Peyer's patch (tissue), 4 donors: ENCODE measurements at regions not wholly inside any gene's neighbourhood (a gene's known extent, or its start where the extent isn't known, plus 50 kb on each side); places are given as distances from the start of the nearest gene placed in this dataset.
"Not testable (repeated sequence)": the region's sequence is repeated elsewhere in the genome, so short reads cannot be mapped to it uniquely, and the experiment has no call there.

Experiments used
- DNase-seq, 3 donors: peaks; one replicate each; pipeline ENCODE4 v3.0.0-alpha.2; 2017 to 2019
- H3K27ac ChIP-seq, 4 donors: fragments of 200-600 bp; sonication (generic); one replicate each; pipeline ENCODE4 v1.5.1; 2016 to 2019
- H3K27me3 ChIP-seq, 2 donors: fragments of 200-600 bp; sonication (generic); one replicate each; pipeline ENCODE4 v1.5.1; 2019
- H3K36me3 ChIP-seq, 3 donors: fragments of 200-600 bp; sonication (generic); one replicate each; pipeline ENCODE4 v1.5.1; 2016 to 2019
- H3K4me1 ChIP-seq, 4 donors: fragments of 200-600 bp; sonication (generic); one replicate each; pipeline ENCODE4 v1.5.1; 2016 to 2019
- H3K4me3 ChIP-seq, 4 donors: fragments of 200-600 bp; sonication (generic); 1 replicate in 3 of 4; 2 replicates in 1 of 4; pipeline ENCODE4 v1.5.1; 2016 to 2019; ENCODE audit warnings: mild to moderate bottlenecking in 1 of 4
- H3K9me3 ChIP-seq, 4 donors: fragments of 200-600 bp; sonication (generic); one replicate each; pipeline ENCODE4 v1.5.1; 2016 to 2019; ENCODE audit warnings: mild to moderate bottlenecking in 1 of 4
- CTCF ChIP-seq, 6 experiments: fragments of 450-650 bp in 4 of 6; fragments of 200-600 bp in 2 of 6; sonication (generic) in 1 of 6; IDR thresholded peaks; one replicate each; pipeline ENCODE4 v1.5.1; 2017 to 2019; ENCODE audit warnings: antibody characterized with exemption in 6 of 6, mild to moderate bottlenecking in 3 of 6, moderate library complexity in 1 of 6
- POLR2A ChIP-seq, 2 donors: fragments of 450-650 bp; IDR thresholded peaks; one replicate each; pipeline ENCODE4 v1.5.1; 2017; ENCODE audit warnings: antibody characterized with exemption in 2 of 2, mild to moderate bottlenecking in 2 of 2, moderate library complexity in 2 of 2

DNA sequence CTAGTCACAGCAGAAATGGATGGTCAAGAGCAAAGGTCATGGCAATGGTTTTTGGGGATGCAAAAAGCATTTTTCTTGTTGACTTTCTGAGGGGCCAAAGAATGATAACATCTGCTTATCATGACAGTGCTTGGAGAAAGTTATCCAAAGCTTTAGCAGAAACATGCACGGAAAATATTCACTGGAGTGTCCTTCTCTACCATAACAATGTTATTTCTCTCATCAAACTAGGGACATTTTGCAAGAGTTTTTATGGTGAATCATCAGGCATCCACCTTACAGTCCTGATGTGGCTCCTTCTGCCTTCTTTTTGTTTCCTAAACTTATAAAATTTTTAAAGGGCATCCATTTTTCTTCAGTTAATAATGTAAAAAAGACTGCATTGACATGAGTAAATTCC is 302.3 kb downstream of the HIVEP2 start:
- no peaks in the 10 kb centered on the region for H3K36me3 ChIP-seq
- H3K27ac ChIP-seq: no peak overlapping the region
- no peak overlapping the region for H3K4me3 ChIP-seq
- DNase-seq: no peak
- H3K4me1 ChIP-seq: no peaks in the 10 kb centered on the region
- H3K9me3 ChIP-seq: no peaks in the 10 kb centered on the region
- H3K27me3 ChIP-seq: no peaks in the 10 kb centered on the region
- TF ChIP-seq CTCF (IDR thresholded peaks at IDR 0.05) (no peak), POLR2A (IDR thresholded peaks at IDR 0.05) (no peak)

DNA sequence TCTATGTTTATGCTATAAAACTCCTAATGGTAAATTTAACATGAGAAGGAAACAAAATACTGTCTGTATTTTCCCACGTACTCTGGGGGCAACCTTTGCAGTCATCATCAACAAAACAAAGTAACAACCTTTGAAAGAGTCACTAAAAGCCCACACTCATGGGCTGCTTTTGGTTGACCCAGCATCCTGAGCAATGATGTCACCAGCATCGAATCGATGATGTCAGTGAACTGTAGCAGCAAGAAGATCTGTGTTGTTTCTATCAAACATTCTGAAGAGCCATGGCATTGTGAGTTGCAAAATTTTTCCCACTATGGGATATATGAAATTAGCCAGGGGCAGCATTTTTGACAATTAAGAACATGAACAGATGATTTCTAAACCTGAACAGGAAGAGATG is 300.1 kb downstream of the HIVEP2 start:
- Histone ChIP-seq H3K36me3 (no peaks in the 10 kb centered on the region), H3K27me3 (no peaks in the 10 kb centered on the region), H3K9me3 (no peaks in the 10 kb centered on the region), H3K27ac (no peak overlapping the region), H3K4me1 (no peaks in the 10 kb centered on the region), H3K4me3 (no peak overlapping the region)
- no peak for TF ChIP-seq POLR2A (IDR thresholded peaks at IDR 0.05)
- TF ChIP-seq CTCF (IDR thresholded peaks at IDR 0.05): no peak
- DNase-seq: no peak

DNA sequence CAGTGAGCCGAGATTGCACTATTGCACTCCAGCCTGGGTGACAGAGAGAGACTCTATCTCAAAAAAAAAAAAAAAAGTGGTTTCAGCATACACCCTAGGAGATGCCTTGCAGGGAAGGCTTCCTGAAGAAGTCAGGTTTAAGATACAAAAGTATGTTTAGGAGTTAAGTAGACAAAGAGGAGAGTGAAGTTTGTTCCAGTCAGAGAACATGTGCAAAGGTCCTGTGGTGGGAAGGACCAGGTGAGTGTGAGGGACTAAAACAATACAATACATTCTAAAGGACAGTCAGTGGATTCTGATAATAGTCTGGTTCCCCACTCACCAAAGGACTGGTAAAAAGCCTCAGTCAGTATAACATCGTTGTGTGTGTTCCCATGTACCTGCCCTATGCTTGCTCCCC is 299.3 kb downstream of the HIVEP2 start:
- no peak for TF ChIP-seq POLR2A (IDR thresholded peaks at IDR 0.05)
- no peak for TF ChIP-seq CTCF (IDR thresholded peaks at IDR 0.05)
- Histone ChIP-seq H3K4me1 (no peaks in the 10 kb centered on the region), H3K27me3 (no peaks in the 10 kb centered on the region), H3K4me3 (no peak overlapping the region), H3K9me3 (no peaks in the 10 kb centered on the region), H3K36me3 (no peaks in the 10 kb centered on the region), H3K27ac (no peak overlapping the region)
- DNase-seq: no peak

- H3K4me3 ChIP-seq: no peak overlapping the region
- no peak for TF ChIP-seq CTCF (IDR thresholded peaks at IDR 0.05)
- no peak for TF ChIP-seq POLR2A (IDR thresholded peaks at IDR 0.05)
- H3K27me3 ChIP-seq: no peaks in the 10 kb centered on the region
- no peak for DNase-seq
- no peaks in the 10 kb centered on the region for H3K4me1 ChIP-seq
- no peak overlapping the region for H3K27ac ChIP-seq
- no peaks in the 10 kb centered on the region for H3K36me3 ChIP-seq
- no peaks in the 10 kb centered on the region for H3K9me3 ChIP-seq
Measured at GRCh38 chr6:142647449-142648035, 297.4 kb downstream of the HIVEP2 start.

- no peak for TF ChIP-seq CTCF (IDR thresholded peaks at IDR 0.05)
- no peak for TF ChIP-seq POLR2A (IDR thresholded peaks at IDR 0.05)
Measured at GRCh38 chr6:142648036-142648451, 296.9 kb downstream of the HIVEP2 start.

GRCh38 chr6:142648526-142648925 is 296.4 kb downstream of the HIVEP2 start:
- no peak overlapping the region for H3K27ac ChIP-seq
- H3K9me3 ChIP-seq: no peaks in the 10 kb centered on the region
- TF ChIP-seq CTCF (IDR thresholded peaks at IDR 0.05): no peak
- no peak for TF ChIP-seq POLR2A (IDR thresholded peaks at IDR 0.05)
- H3K27me3 ChIP-seq: no peaks in the 10 kb centered on the region
- no peaks in the 10 kb centered on the region for H3K36me3 ChIP-seq
- H3K4me3 ChIP-seq: no peak overlapping the region
- no peak for DNase-seq
- H3K4me1 ChIP-seq: no peaks in the 10 kb centered on the region

More at GRCh38 chr6:142648036-142648451, 296.9 kb downstream of the HIVEP2 start:
- Histone ChIP-seq H3K9me3 (no peaks in the 10 kb centered on the region), H3K36me3 (no peaks in the 10 kb centered on the region), H3K27me3 (no peaks in the 10 kb centered on the region), H3K4me1 (no peaks in the 10 kb centered on the region), H3K27ac (no peak overlapping the region), H3K4me3 (no peak overlapping the region)
- DNase-seq: no peak

GRCh38 chr6:142649438-142650234 is 295.3 kb downstream of the HIVEP2 start:
- not testable (repeated sequence) for H3K36me3 ChIP-seq, H3K4me1 ChIP-seq, H3K9me3 ChIP-seq, H3K27ac ChIP-seq, H3K27me3 ChIP-seq, H3K4me3 ChIP-seq, DNase-seq
